Renal cortical epithelial cell (primary cell): ENCODE measurements at regions not wholly inside any gene's neighbourhood (a gene's known extent, or its start where the extent isn't known, plus 50 kb on each side); places are given as distances from the start of the nearest gene placed in this dataset.

Experiments
- DNase-seq: peaks from one replicate; pipeline ENCODE4 v3.0.0-alpha.2; 2011; ENCODE audit warnings: low read depth

DNA sequence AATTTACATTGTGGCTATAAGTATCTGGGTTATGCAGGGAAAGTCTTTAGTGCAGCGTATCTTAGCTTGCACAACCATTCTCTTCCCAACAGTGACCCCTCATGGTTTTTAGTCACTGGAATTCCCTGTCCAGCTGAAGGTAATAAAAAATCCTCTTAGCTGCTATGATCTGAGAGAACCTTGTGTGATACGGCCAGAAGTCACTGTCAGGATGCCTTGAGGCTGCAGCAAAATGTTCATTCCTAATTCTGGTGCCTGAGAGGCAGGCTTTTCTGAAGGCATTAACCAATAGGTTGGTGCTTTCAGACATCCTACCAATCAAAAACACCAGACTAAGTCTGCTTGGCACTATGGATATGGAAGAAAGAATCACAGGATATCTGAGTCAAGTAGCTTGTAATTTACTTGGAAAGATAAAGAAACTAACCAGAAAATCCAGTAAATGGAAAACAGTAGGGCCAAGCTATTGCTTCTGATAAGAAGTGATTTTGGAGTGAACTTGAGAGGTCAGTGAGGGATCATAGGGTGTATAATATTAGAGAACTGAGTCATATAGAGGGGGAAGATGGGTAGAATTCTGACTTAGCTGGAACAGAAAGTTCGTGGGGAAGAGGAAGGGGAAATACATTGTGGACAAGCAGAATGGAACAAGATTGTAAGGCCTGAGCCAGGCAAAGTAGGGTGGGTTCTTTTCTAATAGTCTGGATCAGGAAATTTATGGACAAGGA, 89.0 kb upstream of the SLC14A2 start:
- DNase-seq = no peak

DNA sequence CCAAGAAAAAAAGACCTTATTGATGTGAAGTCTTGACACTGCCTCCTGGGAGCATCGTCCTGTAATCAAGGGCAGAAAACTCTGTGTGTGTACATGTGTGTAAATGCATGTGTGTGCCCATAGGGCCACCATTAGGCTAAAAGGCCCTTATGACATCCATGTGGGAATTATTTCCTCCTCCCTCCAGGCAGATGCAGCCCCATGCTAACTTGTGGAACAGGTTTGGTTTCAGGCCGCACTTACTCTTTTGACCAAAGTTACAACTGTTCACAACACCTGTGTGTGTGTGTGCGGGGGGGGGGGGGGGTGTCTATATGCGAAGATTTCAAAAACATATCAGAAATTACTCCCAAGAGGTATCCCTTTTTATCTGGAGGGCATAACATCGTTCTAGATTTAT, 87.4 kb upstream of the SLC14A2 start:
- DNase-seq = no peak

DNA sequence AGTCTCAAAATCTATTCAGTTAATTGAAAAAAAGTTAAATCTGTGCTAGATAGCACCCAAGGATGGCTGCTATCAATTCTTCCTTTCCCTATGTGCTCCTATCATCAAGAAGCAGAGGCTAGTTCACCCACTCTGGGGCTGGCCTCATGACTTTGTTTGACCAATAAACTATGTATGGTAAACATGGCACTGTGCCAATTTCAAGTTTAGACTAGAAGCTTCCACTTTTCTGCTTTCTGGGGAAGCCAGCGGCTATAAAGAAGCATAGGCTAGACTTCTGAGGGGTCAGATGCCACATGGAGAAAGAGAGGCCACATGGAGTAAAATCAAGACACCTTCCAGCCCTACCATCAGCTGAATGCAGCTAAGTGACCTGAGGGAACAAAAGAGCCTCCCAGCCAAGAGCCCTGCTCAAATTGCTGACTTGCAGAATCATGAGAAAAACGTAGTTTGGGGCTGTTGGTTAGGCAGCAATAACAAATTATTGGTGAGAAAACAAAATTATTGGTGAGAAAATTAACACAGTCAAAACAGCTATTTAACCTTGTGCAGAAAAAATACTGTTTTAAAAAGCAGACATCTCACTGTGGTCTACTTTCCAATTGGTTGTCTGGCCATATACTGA, 86.5 kb upstream of the SLC14A2 start:
- DNase-seq = no peak

DNA sequence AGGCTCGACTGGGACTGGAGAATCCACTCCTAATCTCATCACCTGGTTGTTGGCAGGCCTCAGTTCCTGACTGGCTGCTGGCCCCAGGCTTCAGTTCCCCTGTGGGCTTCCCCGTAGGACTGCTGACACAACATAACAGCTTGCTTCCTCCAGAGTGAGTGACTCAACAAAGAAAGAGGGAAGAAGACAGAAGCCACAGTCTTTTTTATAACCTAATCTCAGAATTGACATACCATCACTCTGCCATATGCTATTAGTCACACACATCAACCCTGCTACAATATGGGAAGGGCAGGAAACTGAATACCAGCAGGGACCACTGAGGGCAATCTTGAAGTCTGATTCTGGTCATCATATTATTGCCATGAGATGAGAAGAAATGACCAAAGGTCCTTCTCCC, 76.8 kb upstream of the SLC14A2 start:
- no peak for DNase-seq

DNA sequence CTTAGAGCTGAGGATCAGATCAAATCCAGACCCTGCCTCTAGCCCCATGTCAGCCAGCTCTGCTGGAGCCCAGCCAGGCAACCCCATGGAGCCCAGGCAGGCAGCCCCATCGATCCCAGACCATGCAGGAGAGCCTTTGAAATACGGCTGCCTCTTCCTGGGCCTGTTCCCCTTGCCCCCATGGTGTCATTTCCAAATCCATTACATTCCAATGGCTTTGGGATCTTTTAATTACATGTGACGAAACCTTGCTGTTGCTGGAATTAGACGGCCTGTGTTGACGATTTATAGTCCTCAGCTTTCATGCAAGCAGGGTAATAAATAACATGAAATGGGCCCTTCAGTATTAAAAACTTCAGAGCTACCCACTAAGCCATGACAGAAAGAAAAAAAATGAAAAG, 75.8 kb upstream of the SLC14A2 start:
- no peak for DNase-seq

DNA sequence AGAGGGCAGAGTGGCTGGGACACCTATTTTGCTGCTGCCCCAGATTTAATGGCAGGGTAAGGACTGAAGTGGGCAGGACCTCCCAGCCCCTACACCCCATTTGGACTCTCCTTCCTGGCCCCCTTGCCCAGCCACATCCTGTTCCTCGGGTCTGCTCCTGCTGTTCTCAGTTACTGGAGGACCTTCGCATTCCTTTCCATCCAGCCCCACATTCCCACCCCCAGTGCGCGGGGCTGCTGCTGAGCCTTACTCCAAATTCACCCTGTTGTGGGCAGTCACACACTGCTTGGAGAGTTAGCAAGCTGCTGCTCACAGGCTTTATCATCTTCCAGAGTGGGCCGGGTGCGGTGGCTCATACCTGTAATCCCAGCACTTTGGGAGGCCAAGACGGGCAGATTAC, 75.2 kb upstream of the SLC14A2 start:
- DNase-seq = no peak

DNA sequence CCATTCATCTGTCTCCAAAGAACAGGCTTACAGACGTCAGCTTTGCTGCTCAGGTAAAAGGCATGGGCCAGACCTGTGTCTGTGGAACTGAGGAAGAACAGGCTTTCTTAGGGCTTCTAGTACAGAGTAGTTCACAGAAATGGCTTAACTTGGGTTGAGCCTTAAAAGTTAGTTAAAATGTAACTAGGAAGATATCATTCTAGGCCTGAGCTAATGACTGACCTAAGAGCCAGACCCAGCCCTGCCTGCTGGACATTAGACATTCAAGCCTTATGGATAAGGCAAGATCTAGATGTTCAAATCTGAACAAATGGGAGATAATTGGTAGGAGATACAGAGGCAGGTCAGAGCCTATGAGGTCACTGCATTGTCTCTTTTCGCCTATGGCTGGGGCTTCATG, 73.9 kb upstream of the SLC14A2 start:
- DNase-seq = peak; percentile 59

DNA sequence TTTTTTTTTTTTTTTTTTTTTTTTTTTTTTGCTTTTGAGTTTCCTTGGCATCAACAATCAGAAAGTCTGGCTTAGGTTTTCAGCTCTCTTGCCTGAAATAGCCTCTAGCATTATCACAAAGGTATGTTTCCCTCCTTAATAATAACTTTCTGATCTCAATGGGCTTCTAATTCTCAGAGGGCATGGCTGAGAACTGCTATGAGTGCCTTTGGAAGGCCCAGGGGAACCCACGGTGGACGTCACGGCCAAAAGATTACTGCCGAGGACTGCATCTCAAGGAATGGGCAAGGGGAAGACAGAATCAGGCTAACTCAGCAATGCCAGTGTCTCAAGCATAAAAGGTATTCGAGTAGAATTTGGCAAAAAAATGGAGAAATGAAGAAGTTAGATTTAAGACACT, 73.2 kb upstream of the SLC14A2 start:
- DNase-seq = no peak

DNA sequence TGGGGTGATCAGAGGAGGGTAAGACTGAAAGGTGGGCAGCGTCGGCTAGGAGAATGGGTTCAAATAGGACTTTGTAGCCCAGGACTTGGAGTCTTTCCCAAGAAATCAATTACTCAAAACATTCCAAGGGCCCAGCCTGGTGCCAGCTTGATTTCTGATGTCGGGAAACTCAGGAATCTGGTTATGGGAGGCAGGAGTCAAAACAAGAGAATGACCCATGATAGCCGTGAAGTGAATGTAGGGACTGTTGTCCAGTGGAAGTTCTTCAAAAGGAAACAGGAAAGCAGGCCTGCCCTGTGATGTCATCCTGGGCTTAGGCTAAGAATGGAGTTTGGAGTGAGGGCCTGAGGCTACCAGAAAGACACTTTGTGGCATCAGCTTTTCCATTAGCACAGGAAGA, 67.4 kb upstream of the SLC14A2 start:
- no peak for DNase-seq

DNA sequence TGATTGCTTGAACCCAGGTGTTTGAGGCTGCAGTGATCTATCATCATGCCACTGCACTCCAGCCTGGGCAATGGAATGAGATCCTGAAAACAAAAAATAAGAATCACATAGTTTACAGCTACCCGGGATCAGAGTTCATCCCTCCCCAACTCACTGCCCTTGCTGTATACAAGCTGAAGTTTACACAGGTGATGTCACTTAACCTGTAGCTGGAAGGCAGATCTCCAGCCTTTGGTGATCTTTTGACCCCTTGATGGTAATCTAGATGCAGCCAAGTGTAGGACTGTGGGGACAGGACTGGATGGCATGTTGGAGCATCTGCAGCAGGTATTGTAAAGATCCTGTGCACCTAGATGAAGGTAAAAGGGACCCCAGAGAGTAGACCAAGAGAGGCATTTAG, 66.7 kb upstream of the SLC14A2 start:
- no peak for DNase-seq

GRCh38 chr18:45549290-45549689, 66.0 kb upstream of the SLC14A2 start:
- no peak for DNase-seq

DNA sequence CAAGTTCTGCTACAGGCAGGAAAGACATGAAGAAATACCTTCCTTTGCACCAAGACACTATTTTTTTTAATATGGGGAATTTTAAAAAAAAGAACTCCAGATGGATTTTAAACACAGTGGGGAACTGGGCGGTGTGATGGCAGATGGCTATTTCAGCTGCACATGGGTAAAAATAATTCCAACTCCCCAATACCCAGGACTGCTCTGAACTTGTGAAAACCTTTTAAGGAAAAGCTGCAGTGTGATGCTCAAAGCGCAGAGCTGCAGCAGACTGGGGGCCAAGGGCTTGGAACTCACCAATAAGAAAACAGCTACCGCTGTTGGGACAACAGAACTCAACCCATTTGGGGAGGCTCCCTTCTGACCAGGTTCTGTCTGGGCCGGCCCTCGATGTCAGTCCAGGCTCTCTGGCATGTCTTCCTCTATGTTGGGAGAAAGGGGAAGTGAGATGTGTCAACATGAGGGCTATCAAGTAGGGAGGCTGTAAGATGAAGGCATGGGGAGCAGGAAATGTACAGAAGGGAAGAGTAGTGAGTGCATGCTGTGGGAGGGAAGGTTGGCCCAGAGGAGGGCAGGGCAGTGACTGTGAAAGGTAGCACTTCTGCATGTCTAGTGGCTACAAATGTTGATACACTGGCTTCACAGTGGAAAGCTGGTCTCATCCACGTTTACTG, 64.0 kb upstream of the SLC14A2 start:
- DNase-seq = no peak

GRCh38 chr18:45553723-45554388, 61.4 kb upstream of the SLC14A2 start:
- DNase-seq = no peak

DNA sequence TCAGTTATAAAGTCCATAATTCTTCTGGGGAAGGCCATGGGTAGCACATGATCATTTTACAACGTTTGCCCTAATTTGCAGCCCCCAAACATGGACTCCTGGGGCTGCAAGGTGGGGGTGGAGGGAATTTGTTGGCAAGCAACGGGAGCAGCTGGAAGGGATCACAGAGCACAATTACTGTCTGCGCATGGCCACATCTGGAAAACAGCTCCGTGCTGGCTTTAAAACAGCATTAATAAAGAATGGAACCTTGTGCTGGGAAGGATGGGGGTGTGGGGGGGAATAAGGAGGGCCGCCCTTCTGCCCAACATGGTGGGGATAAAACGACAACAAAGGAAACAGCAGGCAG, 60.9 kb upstream of the SLC14A2 start:
- DNase-seq = no peak

GRCh38 chr18:45556222-45556621, 59.1 kb upstream of the SLC14A2 start:
- no peak for DNase-seq

DNA sequence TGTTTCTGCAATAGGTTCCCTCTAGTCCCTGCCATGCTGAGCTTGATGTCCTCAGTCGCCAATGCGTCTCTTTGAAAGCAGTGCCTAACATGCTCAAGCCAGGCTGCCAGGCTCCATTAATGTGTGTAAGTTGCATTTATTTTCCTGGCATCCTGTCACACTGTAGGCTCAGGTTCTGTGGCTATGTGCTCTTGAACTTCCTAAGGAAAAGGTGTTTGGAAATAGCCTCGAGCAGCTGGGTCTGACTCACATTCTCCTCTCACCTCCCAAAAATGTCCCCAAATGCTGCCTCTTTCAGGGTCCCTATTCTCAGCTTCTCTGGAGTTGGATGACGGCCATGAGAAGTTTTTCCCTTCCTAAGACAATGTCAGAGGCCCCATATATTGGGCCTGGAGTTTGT, 58.0 kb upstream of the SLC14A2 start:
- peak; percentile 20 for DNase-seq

GRCh38 chr18:45557779-45558178, 57.5 kb upstream of the SLC14A2 start:
- no peak for DNase-seq

DNA sequence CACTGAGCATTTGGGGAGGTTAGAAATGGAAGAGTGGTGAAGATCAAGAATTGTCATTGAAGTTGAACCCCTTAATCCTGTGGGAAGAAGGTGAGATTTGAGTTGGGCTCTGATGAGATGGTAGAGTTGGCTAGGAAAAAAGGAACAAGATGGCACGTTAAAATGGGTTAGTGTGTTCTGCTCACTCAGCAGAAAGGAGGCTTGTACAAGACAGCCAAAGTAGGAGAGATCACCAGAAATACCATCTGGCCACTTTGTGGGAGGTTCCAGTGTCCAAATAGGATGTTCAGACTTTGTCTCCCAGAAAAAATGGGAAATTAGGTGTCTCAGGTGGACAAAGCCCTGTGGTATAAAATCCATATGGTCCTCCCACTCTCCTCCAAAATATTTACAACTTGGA, 56.0 kb upstream of the SLC14A2 start:
- DNase-seq = no peak

- no peak for DNase-seq
Measured at GRCh38 chr18:45560870-45561269, 54.4 kb upstream of the SLC14A2 start.

GRCh38 chr18:45562567-45563479, 52.5 kb upstream of the SLC14A2 start:
- DNase-seq = no peak

DNA sequence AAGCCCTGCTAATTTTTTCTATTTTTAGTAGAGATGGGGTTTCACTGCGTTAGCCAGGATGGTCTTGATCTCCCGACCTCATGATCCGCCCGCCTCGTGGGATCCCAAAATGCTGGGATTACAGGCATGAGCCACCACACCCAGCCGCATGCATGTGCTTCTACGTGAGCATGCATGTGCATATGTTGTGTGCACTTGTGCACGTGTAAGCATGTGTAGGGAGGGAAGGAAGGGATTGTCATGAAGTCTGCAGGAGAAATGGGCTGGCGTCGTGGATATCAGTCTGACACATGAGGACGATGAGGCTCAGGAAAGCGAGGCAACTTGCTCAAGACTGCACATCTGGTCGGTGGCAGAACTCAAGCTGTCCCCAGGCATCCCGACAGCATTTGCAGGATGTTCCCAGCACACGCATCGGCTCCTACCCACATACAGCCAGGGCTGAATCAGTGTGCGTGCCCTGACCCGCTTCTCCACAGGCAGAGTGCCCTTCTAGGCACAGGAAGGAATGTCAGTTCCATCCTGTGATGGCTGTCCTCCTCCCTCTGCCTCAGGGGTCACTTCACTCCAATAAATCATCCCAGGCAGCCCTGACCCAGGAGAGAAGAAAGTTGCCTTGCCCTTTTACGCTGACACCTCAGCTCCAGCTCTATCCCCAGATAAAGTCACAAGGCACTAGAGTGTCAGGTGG, 49.9 kb upstream of the SLC14A2 start:
- DNase-seq = no peak
